ELR (cell line): ENCODE measurements at regions not wholly inside any gene's neighbourhood (a gene's known extent, or its start where the extent isn't known, plus 50 kb on each side); places are given as distances from the start of the nearest gene placed in this dataset.

Experiments
- DNase-seq: peaks from one replicate; pipeline ENCODE4 v3.0.0-alpha.2; 2015; ENCODE audit warnings: low read depth

DNA sequence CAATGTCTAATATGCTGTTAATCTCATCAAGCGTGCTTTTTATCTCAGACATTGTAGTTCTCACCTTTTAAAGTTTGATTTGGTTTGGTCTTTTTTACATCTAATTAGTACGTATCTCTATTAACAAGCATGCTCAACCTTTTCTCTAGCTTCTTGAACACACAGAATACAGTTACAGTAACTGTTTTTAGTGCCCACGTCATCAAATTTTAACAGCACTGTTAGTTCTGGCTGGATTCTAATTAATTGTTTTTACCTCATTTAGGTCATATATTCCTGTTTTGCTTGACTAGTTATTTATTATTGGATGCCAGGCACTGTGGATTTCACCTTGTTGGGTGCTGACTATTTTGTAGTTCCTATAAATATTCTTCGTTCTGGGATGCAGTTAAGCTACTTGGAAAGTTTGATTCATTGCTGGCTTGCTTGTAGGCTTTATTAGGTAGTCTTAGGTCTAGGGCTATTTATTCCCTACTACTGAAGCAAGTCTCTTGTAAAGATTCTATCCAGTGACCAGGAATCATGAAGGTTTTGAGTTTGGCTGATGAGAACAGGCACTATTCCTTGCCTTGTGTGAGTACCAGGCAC is 263.0 kb downstream of the ETAA1 start:
- DNase-seq = no peak

DNA sequence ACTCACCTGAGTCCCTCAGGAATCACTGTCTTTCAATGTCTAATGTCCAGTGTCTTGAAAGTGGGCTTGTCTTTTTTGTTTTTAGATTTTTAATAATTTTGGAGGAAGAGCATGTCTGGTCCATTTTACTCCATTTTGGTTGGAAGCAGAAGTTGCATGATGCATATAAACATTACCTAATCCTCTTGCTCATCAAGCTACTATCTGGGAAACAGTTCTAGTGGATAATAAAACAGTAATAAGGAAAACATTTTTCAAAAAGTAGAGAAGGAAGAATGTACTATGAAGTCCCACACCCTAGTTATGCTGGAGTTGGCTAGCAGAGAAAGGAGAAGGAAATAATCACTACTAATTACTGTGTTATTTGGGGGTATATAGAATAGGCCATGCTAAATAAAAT is 263.7 kb downstream of the ETAA1 start:
- DNase-seq = no peak

DNA sequence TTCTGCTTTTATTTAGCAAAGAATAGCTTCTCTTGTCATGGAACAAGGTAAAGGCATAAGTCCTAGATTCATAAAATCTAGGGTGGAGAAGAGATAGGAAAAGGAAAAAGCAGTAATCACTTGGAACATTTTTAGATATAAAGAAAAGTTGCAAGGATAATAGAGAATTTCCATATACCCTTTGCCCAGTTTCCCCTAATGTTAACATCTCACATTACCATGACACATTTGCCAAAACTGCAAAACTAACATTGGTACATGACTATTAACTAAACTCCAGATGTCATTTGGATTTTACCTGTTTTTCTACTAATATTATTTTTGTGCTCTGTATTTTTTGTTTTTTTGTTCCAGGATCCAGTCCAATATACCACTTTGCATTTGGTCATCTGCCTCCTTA is 265.1 kb downstream of the ETAA1 start:
- no peak for DNase-seq

GRCh38 chr2:67663776-67664175 is 266.6 kb downstream of the ETAA1 start:
- no peak for DNase-seq

GRCh38 chr2:67666386-67667053 is 269.4 kb downstream of the ETAA1 start:
- DNase-seq = no peak

DNA sequence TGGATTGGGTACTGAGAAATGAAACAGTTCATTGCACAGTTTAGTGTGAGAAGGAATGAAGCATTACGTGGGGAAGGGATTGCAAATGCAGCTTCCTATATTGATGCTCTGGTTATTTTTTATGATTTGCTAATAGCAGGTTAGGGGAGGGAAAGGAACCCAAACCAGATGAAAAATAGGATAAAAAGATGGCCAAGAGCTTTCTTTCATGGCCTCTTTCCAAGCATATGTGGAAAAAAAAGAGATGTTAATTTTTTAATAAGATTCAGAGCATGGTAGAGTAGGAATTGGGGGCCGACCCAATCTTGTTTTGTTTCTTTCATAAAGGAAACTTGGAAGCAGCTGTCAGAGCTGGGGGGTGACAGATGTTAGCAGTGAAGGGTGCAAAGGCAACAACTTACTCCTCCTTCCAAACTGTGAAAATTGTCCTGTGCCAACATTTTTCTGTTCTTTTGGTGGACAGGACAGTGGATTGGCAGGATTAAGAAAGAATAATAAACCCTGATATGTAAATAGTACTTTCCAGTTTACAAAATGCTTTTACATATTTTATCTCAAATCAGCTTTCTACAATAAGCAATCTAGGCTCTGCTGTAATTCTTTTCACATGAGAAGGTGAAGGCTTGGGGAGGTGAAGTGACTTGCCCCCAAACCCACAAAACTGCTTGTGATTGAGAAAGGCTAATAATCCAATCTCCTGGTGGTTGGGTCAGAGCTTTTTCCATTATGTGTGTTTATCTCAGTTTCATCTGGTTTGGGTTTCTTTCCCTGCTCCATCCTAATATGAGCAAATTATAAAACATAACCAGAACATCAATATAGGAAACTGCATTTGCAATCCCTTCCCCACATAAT is 270.1 kb downstream of the ETAA1 start:
- no peak for DNase-seq

DNA sequence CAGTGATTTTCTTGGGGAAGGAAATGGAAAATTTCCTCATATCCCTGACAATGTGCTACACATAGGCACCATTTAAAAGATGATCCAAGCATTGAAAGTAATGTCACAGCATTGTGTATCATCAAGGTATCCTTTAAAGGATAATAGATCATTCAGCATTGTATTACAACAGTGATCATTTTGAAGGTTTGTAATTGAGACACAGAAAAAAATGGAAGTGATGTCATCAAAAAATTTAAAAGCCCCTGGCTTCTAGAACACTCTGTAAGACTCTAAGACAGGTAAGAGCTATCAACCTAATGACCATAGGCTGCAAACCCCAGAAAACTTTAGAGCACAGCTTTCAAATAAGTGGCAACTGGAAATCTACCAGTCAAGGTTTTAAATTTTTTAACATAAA is 271.4 kb downstream of the ETAA1 start:
- no peak for DNase-seq

DNA sequence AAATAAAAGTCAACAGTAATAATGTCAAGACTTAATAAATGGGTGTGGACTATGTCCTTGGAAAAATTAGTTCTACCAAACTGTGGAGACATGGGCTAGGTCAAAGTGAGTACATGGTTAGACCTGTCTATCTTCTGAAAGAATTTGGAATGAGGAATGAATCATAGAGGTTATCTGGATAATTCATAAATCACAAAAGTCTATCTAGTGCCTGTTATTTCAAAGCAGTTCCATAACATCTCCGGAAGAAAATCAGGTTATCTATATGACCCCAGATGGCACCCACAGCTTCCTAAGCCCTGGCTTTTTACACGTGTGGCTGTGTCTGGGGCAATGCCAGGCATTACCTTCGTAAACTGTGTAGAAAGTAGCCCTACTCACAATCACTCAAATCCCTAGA is 272.0 kb downstream of the ETAA1 start:
- DNase-seq = no peak

GRCh38 chr2:67669766-67670165 is 272.6 kb downstream of the ETAA1 start:
- no peak for DNase-seq

- no peak for DNase-seq
Observed at GRCh38 chr2:67670747-67671183, 273.6 kb downstream of the ETAA1 start.

- DNase-seq = no peak
Observed at GRCh38 chr2:67671464-67672450, 274.6 kb downstream of the ETAA1 start.

DNA sequence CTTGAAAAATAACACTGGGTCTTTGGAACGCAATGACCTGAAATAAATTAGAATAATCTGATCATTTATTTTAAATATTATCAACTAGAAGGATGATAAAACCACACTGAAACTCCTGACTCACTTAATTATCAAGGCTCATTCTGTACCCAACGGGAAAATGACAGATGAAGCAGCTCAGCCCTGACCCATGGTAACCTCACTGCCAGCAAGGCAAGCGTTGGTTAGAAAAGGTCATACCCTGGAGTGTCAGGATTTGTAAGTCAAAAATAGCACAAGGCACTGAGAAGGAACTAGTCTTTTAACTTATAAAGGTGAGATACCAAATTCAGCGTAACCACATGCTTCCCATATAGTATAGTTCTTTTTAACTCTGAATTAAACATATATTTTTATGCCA is 277.5 kb downstream of the ETAA1 start:
- no peak for DNase-seq

DNA sequence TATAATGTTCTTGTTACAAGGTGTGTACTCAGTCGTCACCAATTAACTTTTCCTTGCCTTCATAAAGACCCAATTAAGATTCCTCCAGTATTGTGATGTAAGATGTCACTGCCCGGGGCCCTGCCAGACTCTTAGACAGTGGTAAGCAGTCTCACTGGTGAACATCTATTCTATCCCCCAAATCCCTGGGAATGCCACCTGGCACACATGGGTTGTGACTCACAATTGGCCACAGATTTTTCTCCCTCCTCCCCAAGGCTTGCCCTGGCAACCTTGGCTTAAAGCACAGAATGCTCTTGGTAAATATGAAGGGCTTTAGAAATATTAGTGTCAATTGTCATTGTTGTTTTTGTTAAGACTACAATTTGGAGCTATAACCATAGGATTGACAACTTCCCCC is 287.9 kb downstream of the ETAA1 start:
- no peak for DNase-seq

DNA sequence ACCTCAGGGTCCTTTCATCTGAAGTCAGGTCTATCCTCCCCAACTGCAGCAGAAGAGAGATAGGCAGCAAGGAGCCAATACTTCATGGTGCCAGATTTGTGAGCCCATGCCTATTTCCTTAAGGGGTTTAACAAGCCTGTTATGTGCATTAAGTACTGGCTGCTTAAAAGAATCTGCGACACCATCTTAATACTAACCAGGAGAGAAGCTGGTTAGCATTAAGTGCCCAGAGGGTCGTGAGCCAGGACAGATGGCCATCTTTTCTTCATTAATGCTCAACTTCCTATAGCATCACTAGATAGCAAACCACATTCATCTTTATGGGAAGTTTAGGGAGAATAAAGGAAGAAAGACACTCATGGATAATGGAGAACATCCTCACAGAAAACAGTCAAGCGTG is 289.1 kb downstream of the ETAA1 start:
- DNase-seq = no peak

- no peak for DNase-seq
Observed at GRCh38 chr2:67689186-67689585, 292.1 kb downstream of the ETAA1 start.

DNA sequence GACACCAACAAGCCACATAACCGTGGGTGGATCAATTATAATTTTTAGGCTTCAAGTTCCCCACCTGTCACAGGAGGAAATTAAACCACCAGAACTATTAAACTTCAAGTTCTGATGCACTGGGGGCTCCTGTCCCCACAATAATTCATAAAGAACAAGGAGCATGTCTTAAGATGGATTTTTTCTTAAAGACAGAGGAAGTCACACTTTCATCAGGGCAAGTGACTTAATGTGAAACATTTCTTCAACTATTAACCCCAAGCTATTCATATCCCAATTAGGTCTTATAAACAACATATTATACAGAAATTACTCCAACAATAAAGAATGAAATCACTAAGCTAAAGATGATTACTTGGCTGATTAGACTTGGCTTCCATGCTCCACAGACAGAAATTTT is 292.5 kb downstream of the ETAA1 start:
- no peak for DNase-seq

DNA sequence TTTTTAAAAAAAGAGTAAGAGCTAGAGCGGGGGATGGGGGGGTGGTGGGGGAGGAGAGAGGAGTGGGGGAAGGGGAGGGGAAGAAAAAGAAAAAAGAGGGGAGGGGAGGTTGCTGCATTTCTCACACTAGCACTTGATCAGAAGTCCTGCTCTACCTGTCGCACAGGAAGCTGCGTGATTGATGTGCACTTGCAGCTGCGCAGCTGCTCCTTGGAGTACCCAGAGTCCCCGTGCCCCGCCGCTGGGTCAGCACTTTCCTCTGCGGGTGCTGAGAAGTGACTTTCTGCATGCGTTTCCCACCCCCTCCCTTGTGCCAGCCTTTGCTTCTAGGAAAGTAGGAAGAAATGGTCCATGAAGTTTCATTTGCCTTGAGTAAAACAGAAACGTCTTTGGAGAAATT is 297.3 kb downstream of the ETAA1 start:
- DNase-seq = no peak

- DNase-seq = no peak
Observed at GRCh38 chr2:67701011-67701410, 303.9 kb downstream of the ETAA1 start.

DNA sequence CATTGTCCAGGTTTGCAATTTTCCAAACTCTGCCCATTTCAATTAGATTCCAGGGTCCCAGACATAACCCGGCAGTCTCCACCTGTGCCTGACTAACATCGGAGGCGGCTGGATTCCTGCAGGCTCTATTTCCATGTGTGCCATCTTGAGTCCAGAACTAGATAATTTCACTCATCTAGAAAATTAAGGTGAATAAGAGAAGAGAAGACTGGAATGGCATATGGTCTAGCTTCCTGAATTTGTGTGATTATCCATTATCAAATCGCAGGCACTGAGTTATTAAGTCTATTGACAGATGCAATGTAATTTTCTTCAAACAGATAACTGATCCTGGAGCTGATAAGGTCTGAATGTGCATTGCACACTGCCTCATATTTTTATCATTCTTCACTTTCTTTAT is 305.2 kb downstream of the ETAA1 start:
- DNase-seq = no peak

GRCh38 chr2:67702937-67703336 is 305.8 kb downstream of the ETAA1 start:
- no peak for DNase-seq

GRCh38 chr2:67706082-67706481 is 308.9 kb downstream of the ETAA1 start:
- DNase-seq = no peak

GRCh38 chr2:67707896-67708295 is 310.8 kb downstream of the ETAA1 start:
- DNase-seq = no peak
